IPS-18a (cell line): ENCODE measurements at regions not wholly inside any gene's neighbourhood (a gene's known extent, or its start where the extent isn't known, plus 50 kb on each side); places are given as distances from the start of the nearest gene placed in this dataset.

ENCODE experiments used
- H3K27ac ChIP-seq: one replicate; pipeline ENCODE4 v1.5.1; 2013; ENCODE audit warnings: low read length
- H3K27me3 ChIP-seq: one replicate; pipeline ENCODE4 v1.6.1; 2013; ENCODE audit warnings: mild to moderate bottlenecking, low read length; ENCODE audit not compliant: control insufficient read depth, insufficient read depth
- H3K36me3 ChIP-seq: one replicate; pipeline ENCODE4 v1.6.1; 2013; ENCODE audit warnings: low read depth, low read length; ENCODE audit not compliant: control insufficient read depth
- H3K4me1 ChIP-seq: one replicate; pipeline ENCODE4 v1.6.1; 2013; ENCODE audit warnings: low read depth, low read length; ENCODE audit not compliant: control insufficient read depth
- H3K4me3 ChIP-seq: one replicate; pipeline ENCODE4 v1.5.1; 2013; ENCODE audit warnings: low read length
- H3K9ac ChIP-seq: one replicate; pipeline ENCODE4 v1.6.1; 2013; ENCODE audit warnings: mild to moderate bottlenecking, low read length, moderate library complexity
- H3K9me3 ChIP-seq: one replicate; pipeline ENCODE4 v1.6.1; 2013; ENCODE audit warnings: low read depth, low read length; ENCODE audit not compliant: control insufficient read depth

DNA sequence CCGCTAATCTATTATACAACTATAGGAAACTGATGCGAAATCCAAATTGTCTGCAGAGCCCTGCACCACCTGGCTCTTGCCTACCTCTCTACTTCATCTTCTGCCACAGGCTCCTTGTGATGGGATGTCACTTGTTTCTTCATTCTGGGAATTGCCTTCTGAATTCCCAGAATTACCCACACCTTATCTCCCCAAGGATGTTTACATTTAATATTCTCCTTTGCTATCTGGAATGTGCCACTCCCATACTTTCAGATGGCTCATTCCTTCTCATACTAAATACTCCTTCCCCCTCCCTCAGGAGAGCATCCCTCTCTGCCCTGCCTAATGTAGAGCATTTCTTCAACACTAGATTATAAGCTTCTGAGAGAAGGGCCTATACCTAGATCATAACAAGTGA is 573.1 kb downstream of the GALC start:
- no peaks in the 10 kb centered on the region for H3K4me1 ChIP-seq
- no peak overlapping the region for H3K4me3 ChIP-seq
- H3K9ac ChIP-seq = no peak overlapping the region
- H3K9me3 ChIP-seq = peaks cover 19% of the 10 kb centered on the region
- no peaks in the 10 kb centered on the region for H3K36me3 ChIP-seq
- H3K27me3 ChIP-seq = no peaks in the 10 kb centered on the region
- no peak overlapping the region for H3K27ac ChIP-seq

DNA sequence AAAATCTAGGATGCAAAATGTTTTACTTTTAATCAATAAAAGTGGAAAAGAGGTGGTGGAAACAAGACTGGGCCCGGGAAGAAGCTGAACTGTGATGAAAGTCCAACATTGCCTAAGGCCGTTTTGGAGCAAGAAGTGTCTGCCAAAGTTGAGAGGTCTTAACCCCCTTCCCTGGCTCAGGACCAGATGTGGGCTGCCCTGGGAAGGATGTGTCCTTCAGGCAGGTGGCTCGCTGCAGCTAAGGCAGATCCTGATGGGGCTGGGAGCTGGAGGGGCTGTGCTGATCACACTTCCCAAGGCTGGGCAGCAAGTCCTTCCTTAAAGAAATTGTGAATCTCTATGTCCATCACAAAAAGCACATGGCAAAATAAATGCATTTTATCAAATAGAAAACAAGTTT is 581.6 kb downstream of the GALC start:
- Histone ChIP-seq H3K4me1 (peaks cover 7% of the 10 kb centered on the region), H3K9me3 (no peaks in the 10 kb centered on the region), H3K4me3 (no peak overlapping the region), H3K36me3 (no peaks in the 10 kb centered on the region), H3K9ac (no peak overlapping the region), H3K27me3 (no peaks in the 10 kb centered on the region), H3K27ac (no peak overlapping the region)

DNA sequence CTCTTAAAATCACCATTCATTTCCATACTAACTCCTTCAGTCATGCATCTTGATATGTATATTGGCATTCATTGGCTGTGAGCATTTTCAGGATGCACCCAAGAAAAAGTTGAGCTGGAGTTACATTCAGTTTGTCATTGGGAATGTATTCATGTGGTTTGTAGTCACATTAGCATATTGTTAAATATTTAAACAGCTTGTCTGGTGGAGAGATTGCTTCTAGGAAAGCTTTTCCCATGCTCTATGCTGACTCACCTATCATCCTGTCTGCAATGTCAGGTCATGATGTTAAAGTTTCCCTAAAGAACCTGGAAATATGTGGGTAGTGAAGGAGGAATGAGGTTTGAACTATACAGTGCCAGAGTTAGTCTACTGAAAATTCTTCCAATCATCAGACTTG is 583.6 kb downstream of the GALC start:
- Histone ChIP-seq H3K36me3 (no peaks in the 10 kb centered on the region), H3K9me3 (no peaks in the 10 kb centered on the region), H3K4me1 (peaks cover 7% of the 10 kb centered on the region)

DNA sequence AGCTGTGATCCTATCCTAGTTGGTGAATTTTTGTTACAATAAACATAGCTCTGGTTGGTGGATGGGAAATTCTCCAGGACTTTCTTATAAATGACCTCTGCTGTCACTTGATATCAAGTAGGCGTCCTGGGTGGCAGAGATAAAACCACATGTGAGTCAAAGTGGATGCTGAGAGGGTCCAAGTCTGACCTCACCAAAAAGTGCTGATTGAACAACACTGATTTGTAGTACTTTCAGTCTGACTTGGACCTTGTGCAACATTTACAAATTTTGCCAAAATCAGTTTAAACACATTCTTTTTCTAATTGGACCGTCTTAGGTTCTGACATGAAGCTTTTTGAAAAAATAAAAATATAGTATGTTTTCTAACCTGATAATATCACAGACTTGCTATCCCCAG is 585.6 kb downstream of the GALC start:
- Histone ChIP-seq H3K27me3 (no peaks in the 10 kb centered on the region), H3K27ac (no peak overlapping the region), H3K4me1 (peaks cover 7% of the 10 kb centered on the region), H3K4me3 (no peak overlapping the region), H3K9me3 (no peaks in the 10 kb centered on the region), H3K9ac (no peak overlapping the region), H3K36me3 (no peaks in the 10 kb centered on the region)

More for the DNA sequence above, 583.6 kb downstream of the GALC start:
- Histone ChIP-seq H3K9ac (no peak overlapping the region), H3K4me3 (no peak overlapping the region), H3K27me3 (no peaks in the 10 kb centered on the region), H3K27ac (no peak overlapping the region)

- Histone ChIP-seq H3K36me3 (no peaks in the 10 kb centered on the region), H3K9ac (no peak overlapping the region)
Observed at GRCh38 chr14:87405563-87405962, 587.4 kb downstream of the GALC start.

GRCh38 chr14:87397499-87397898 is 595.5 kb downstream of the GALC start:
- Histone ChIP-seq H3K4me3 (no peak overlapping the region), H3K27ac (no peak overlapping the region), H3K4me1 (no peaks in the 10 kb centered on the region), H3K27me3 (no peaks in the 10 kb centered on the region), H3K9me3 (no peaks in the 10 kb centered on the region), H3K9ac (no peak overlapping the region), H3K36me3 (no peaks in the 10 kb centered on the region)

More at GRCh38 chr14:87405563-87405962, 587.4 kb downstream of the GALC start:
- H3K27ac ChIP-seq = no peak overlapping the region
- H3K4me3 ChIP-seq = no peak overlapping the region
- peaks cover 7% of the 10 kb centered on the region for H3K4me1 ChIP-seq
- H3K27me3 ChIP-seq = no peaks in the 10 kb centered on the region
- no peaks in the 10 kb centered on the region for H3K9me3 ChIP-seq

DNA sequence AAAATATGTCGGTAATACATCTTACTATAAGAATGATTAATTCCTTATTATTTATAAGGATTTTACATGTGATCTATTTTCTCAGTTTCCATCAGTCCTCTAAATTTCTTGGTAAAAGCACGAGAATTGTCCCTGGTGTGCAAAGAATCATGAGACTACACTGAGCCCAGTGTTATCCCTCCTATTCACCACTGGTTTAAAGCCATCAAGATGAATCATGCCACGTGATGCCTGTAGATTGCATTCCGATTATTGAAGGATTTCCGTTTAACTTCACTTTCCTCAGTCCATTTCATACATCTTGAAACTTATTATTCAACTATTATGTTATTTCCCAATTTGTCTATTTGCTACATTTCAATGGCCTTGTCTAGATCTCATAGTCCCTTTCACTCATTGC is 601.9 kb downstream of the GALC start:
- H3K9me3 ChIP-seq = no peaks in the 10 kb centered on the region
- no peaks in the 10 kb centered on the region for H3K4me1 ChIP-seq
- no peaks in the 10 kb centered on the region for H3K36me3 ChIP-seq
- no peak overlapping the region for H3K4me3 ChIP-seq
- no peak overlapping the region for H3K9ac ChIP-seq
- no peaks in the 10 kb centered on the region for H3K27me3 ChIP-seq
- H3K27ac ChIP-seq = no peak overlapping the region

DNA sequence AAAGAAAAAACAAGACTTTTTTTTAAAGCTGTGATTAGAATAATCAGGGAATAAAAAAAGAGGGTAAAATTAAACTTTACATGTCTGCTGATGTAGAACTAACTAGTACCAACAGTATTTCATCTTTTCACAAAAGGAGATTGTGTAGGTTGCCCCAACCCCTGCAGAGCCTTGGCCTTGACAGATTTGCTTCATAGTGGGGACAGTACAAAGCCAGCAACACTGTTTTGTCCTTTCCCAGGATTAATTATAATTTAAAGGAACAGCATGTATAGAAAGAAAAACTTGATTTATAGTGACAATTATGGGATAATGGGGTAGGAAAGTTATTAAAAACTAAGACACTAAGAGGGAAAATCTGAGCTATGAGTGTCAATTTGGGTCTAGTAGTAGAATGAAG is 604.0 kb downstream of the GALC start:
- no peaks in the 10 kb centered on the region for H3K27me3 ChIP-seq
- no peaks in the 10 kb centered on the region for H3K36me3 ChIP-seq
- H3K9me3 ChIP-seq = no peaks in the 10 kb centered on the region
- no peak overlapping the region for H3K9ac ChIP-seq
- no peak overlapping the region for H3K27ac ChIP-seq
- no peak overlapping the region for H3K4me3 ChIP-seq
- no peaks in the 10 kb centered on the region for H3K4me1 ChIP-seq

DNA sequence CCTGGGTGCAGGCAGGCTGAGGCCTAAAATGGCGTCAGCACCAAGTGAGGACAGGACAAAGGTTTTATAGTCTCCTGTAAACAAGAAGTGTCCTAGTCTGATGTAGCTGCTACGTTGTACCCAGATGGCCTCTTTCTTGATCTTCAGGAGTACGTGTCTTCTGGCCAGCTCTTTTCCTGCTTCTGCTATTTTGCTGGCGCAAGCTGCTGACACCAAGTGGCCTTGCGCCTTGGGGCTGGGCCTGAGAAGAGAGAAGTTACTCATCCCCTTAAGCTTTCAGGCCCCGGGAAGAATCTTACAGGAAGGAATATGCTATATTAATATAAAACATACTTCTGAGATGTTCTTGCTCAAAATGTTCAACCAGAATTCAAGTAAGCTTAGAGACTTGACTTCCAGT is 605.2 kb downstream of the GALC start:
- no peaks in the 10 kb centered on the region for H3K4me1 ChIP-seq
- no peaks in the 10 kb centered on the region for H3K9me3 ChIP-seq
- no peak overlapping the region for H3K9ac ChIP-seq
- H3K4me3 ChIP-seq = no peak overlapping the region
- no peaks in the 10 kb centered on the region for H3K27me3 ChIP-seq
- H3K27ac ChIP-seq = no peak overlapping the region
- no peaks in the 10 kb centered on the region for H3K36me3 ChIP-seq

GRCh38 chr14:87386524-87386923 is 606.5 kb downstream of the GALC start:
- Histone ChIP-seq H3K9me3 (no peaks in the 10 kb centered on the region), H3K9ac (no peak overlapping the region), H3K27me3 (no peaks in the 10 kb centered on the region), H3K4me3 (no peak overlapping the region), H3K27ac (no peak overlapping the region), H3K4me1 (no peaks in the 10 kb centered on the region), H3K36me3 (no peaks in the 10 kb centered on the region)

- no peaks in the 10 kb centered on the region for H3K27me3 ChIP-seq
Observed at GRCh38 chr14:87380054-87380453, 612.9 kb downstream of the GALC start.

DNA sequence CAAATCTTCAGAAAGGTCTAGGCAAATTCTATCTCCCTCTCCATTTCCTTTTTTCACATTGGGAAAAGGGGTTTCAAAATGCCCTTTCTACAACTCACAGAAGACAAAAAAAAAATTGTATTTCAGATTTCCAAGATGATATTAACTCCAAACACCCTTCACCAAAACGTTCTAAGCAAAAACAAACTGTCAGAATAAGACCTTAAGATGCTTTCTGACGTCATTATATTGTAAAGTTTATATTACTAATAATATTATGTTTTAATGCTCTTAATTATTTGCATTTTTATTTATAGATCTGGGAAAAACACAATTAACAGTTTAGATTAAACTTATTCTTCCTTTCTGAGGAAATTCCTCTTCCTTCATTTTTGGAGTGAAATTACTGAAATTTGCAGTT is 624.2 kb downstream of the GALC start:
- no peaks in the 10 kb centered on the region for H3K9me3 ChIP-seq
- H3K9ac ChIP-seq = no peak overlapping the region
- H3K27me3 ChIP-seq = no peaks in the 10 kb centered on the region
- H3K4me3 ChIP-seq = no peak overlapping the region
- no peak overlapping the region for H3K27ac ChIP-seq
- no peaks in the 10 kb centered on the region for H3K36me3 ChIP-seq
- H3K4me1 ChIP-seq = no peaks in the 10 kb centered on the region

More at GRCh38 chr14:87380054-87380453, 612.9 kb downstream of the GALC start:
- Histone ChIP-seq H3K9me3 (no peaks in the 10 kb centered on the region), H3K9ac (no peak overlapping the region), H3K4me1 (no peaks in the 10 kb centered on the region), H3K36me3 (no peaks in the 10 kb centered on the region), H3K4me3 (no peak overlapping the region), H3K27ac (no peak overlapping the region)
